B cell (primary cell): ENCODE measurements at regions not wholly inside any gene's neighbourhood (a gene's known extent, or its start where the extent isn't known, plus 50 kb on each side); places are given as distances from the start of the nearest gene placed in this dataset.

Experiments used
- ATAC-seq: fragments of 200-7000 bp; cut with Tn5 transposase; one replicate; pipeline ENCODE4 v1.10.0; 2021; ENCODE audit warnings: low read depth, mild to moderate bottlenecking, moderate number of reproducible peaks, moderate library complexity
- CTCF ChIA-PET: fragments of 350-600 bp; sonication (Branson Sonifier 250); formaldehyde crosslinking; loops from one replicate; lab custom pipeline; 2021; ENCODE audit warnings: antibody characterized with exemption, inconsistent platforms; lab: Charles Lee
- POLR2A ChIA-PET: fragments of 350-600 bp; sonication (Branson Sonifier 250); formaldehyde crosslinking; loops from one replicate; lab custom pipeline; 2021; ENCODE audit warnings: antibody characterized with exemption; lab: Charles Lee
- DNase-seq: peaks from one replicate; pipeline ENCODE4 v3.0.0; 2013
- H2AFZ ChIP-seq: 2 replicates; pipeline ENCODE4 v1.6.1; 2012; ENCODE audit warnings: mild to moderate bottlenecking, low read depth, low read length; ENCODE audit not compliant: insufficient read depth, poor library complexity, severe bottlenecking
- H3K27ac ChIP-seq, 2 donors: 1 replicate in 1 of 2; 2 replicates in 1 of 2; pipeline ENCODE4 v1.5.1; 2012 to 2013; ENCODE audit warnings: low read length in 2 of 2, mild to moderate bottlenecking in 2 of 2, moderate library complexity in 1 of 2
- H3K27me3 ChIP-seq, 4 experiments: fragments of 200-600 bp in 1 of 4; sonication (generic) in 1 of 4; replicated peaks in 1 of 4; 1 replicate in 2 of 4; 2 replicates in 2 of 4; pipeline versions ENCODE4 v1.6.1 to v1.7.0; 2013 to 2016; ENCODE audit warnings: low read length in 3 of 4, mild to moderate bottlenecking in 2 of 4, mixed read lengths in 1 of 4, moderate library complexity in 1 of 4; ENCODE audit not compliant: insufficient read depth in 4 of 4, control insufficient read depth in 3 of 4; ENCODE audit errors: control extremely low read depth in 1 of 4
- H3K36me3 ChIP-seq, 2 experiments: replicated peaks in 1 of 2; 1 replicate in 1 of 2; 2 replicates in 1 of 2; pipeline versions ENCODE4 v1.6.1 to v1.7.1; 2013; ENCODE audit warnings: low read length in 1 of 2; ENCODE audit not compliant: insufficient read depth in 2 of 2, control insufficient read depth in 1 of 2; ENCODE audit errors: control extremely low read depth in 1 of 2, extremely low read depth in 1 of 2
- H3K4me1 ChIP-seq, 2 donors: fragments of 200-600 bp in 1 of 2; sonication (generic) in 1 of 2; 1 replicate in 1 of 2; 2 replicates in 1 of 2; pipeline versions ENCODE4 v1.5.1 to v1.6.1; 2013 to 2017; ENCODE audit warnings: low read length in 2 of 2; ENCODE audit not compliant: control insufficient read depth in 2 of 2, insufficient read depth in 2 of 2
- H3K4me2 ChIP-seq: replicated peaks from 2 replicates; pipeline ENCODE3; 2012; ENCODE audit warnings: mild to moderate bottlenecking, low read depth, low read length; ENCODE audit not compliant: poor library complexity, severe bottlenecking
- H3K4me3 ChIP-seq, 5 experiments: fragments of 200-600 bp in 1 of 5; sonication (generic) in 1 of 5; 1 replicate in 3 of 5; 2 replicates in 2 of 5; pipeline versions ENCODE4 v1.5.1 to v1.7.0; 2011 to 2016; ENCODE audit warnings: low read length in 4 of 5, mild to moderate bottlenecking in 4 of 5, low read depth in 2 of 5, control low read depth in 1 of 5, moderate library complexity in 1 of 5; ENCODE audit not compliant: insufficient read depth in 1 of 5; ENCODE audit errors: control extremely low read depth in 1 of 5, extremely low read depth in 1 of 5
- H3K79me2 ChIP-seq: fragments of 200-600 bp; sonication (generic); one replicate; pipeline ENCODE4 v1.6.0; 2016; ENCODE audit warnings: low read length; ENCODE audit not compliant: control insufficient read depth, insufficient read depth
- H3K9ac ChIP-seq: fragments of 200-600 bp; sonication (generic); 2 replicates; pipeline ENCODE4 v1.6.1; 2017; ENCODE audit warnings: mild to moderate bottlenecking, low read length, moderate library complexity
- H3K9me3 ChIP-seq, 3 donors: one replicate each; pipeline versions ENCODE4 v1.6.1 to v1.7.1; 2013; ENCODE audit warnings: low read length in 2 of 3; ENCODE audit not compliant: control insufficient read depth in 2 of 3, insufficient read depth in 1 of 3; ENCODE audit errors: control extremely low read depth in 1 of 3
- H4K20me1 ChIP-seq: 2 replicates; pipeline ENCODE4 v1.6.0; 2012; ENCODE audit warnings: mild to moderate bottlenecking, low read length; ENCODE audit not compliant: insufficient read depth, control insufficient read depth, poor library complexity, severe bottlenecking
- H3K27ac Mint-ChIP-seq: one replicate; pipeline ENCODE4 v1.8.0; 2021; ENCODE audit warnings: mixed read lengths
- H3K27me3 Mint-ChIP-seq: one replicate; pipeline ENCODE4 v1.8.0; 2021; ENCODE audit warnings: mixed read lengths
- H3K4me1 Mint-ChIP-seq: one replicate; pipeline ENCODE4 v1.8.0; 2021; ENCODE audit warnings: mixed read lengths
- H3K4me3 Mint-ChIP-seq: one replicate; pipeline ENCODE4 v1.8.0; 2021; ENCODE audit warnings: mixed read lengths
- H3K9me3 Mint-ChIP-seq: one replicate; pipeline ENCODE4 v1.8.0; 2022; ENCODE audit warnings: mixed read lengths; ENCODE audit not compliant: insufficient read depth
- CTCF ChIP-seq: fragments of 200-600 bp; IDR thresholded peaks from one replicate; pipeline ENCODE4 v1.8.0; 2022; ENCODE audit warnings: antibody characterized with exemption, mild to moderate bottlenecking
- EZH2 ChIP-seq: IDR thresholded peaks from 2 replicates; pipeline ENCODE4 v1.6.1; 2012; ENCODE audit warnings: borderline replicate concordance, low read depth, mild to moderate bottlenecking, moderate library complexity, low read length; ENCODE audit not compliant: insufficient read depth, poor library complexity, severe bottlenecking
- WGBS: methylation state at CpG from one replicate; pipeline ENCODE4 v1.1.5; 2013; ENCODE audit warnings: missing lambda C conversion rate; ENCODE audit not compliant: insufficient coverage; 5-methylcytosine and 5-hydroxymethylcytosine counted together
- intact Hi-C: fragments of 100-400 bp; cut with micrococcal nuclease; formaldehyde crosslinking; loops from one replicate; pipeline ENCODE4 v1.10.0; 2022

GRCh38 chrX:98409867-98410266, 1526.2 kb downstream of the RPA4 start:
- H4K20me1 ChIP-seq: no peaks in the 10 kb centered on the region
- no peak overlapping the region for H3K4me2 ChIP-seq
- no peaks in the 10 kb centered on the region for H3K36me3 ChIP-seq
- TF ChIP-seq CTCF (no peak), EZH2 (no peak)
- Mint-ChIP-seq H3K4me1 (no peaks in the 10 kb centered on the region), H3K27ac (no peak overlapping the region), H3K9me3 (no peaks in the 10 kb centered on the region), H3K27me3 (no peaks in the 10 kb centered on the region), H3K4me3 (no peak overlapping the region)
- DNase-seq: no peak
- no peak overlapping the region for H3K27ac ChIP-seq
- ATAC-seq: no peak
- H3K4me3 ChIP-seq: no peak overlapping the region
- no peaks in the 10 kb centered on the region for H3K79me2 ChIP-seq
- no CpG with 5 or more reads among the region's 2 CpGs for WGBS
- ChIA-PET CTCF (no interaction called here), POLR2A (no interaction called here)
- H3K9me3 ChIP-seq: no peaks in the 10 kb centered on the region
- H3K9ac ChIP-seq: no peak overlapping the region
- intact Hi-C loops: no loop called here
- no peaks in the 10 kb centered on the region for H3K27me3 ChIP-seq
- no peak overlapping the region for H2AFZ ChIP-seq
- H3K4me1 ChIP-seq: no peaks in the 10 kb centered on the region

GRCh38 chrX:98412058-98412457, 1528.3 kb downstream of the RPA4 start:
- Histone ChIP-seq H3K27ac (no peak overlapping the region), H2AFZ (no peak overlapping the region), H3K4me2 (no peak overlapping the region), H3K4me3 (no peak overlapping the region), H3K79me2 (no peaks in the 10 kb centered on the region), H3K27me3 (no peaks in the 10 kb centered on the region), H4K20me1 (no peaks in the 10 kb centered on the region), H3K9ac (no peak overlapping the region), H3K9me3 (no peaks in the 10 kb centered on the region), H3K36me3 (no peaks in the 10 kb centered on the region), H3K4me1 (no peaks in the 10 kb centered on the region)
- Mint-ChIP-seq H3K4me3 (no peak overlapping the region), H3K27ac (no peak overlapping the region), H3K9me3 (no peaks in the 10 kb centered on the region), H3K27me3 (no peaks in the 10 kb centered on the region), H3K4me1 (no peaks in the 10 kb centered on the region)
- DNase-seq (no peak), ATAC-seq (no peak)
- WGBS: no CpG with 5 or more reads among the region's 1 CpG
- POLR2A ChIA-PET: no interaction called here
- TF ChIP-seq CTCF: no peak
- TF ChIP-seq EZH2: no peak
- CTCF ChIA-PET: no interaction called here
- intact Hi-C loops: no loop called here
